Chondrocyte (in vitro differentiated cells): ENCODE measurements at regions not wholly inside any gene's neighbourhood (a gene's known extent, or its start where the extent isn't known, plus 50 kb on each side); places are given as distances from the start of the nearest gene placed in this dataset.

Experiments used
- DNase-seq: peaks from one replicate; pipeline ENCODE4 v3.0.0; 2021; ENCODE audit warnings: mixed read lengths, low spot score
- H3K27ac Mint-ChIP-seq: one replicate; pipeline ENCODE4 v1.8.0; 2021; ENCODE audit warnings: mild to moderate bottlenecking, moderate library complexity, mixed read lengths; ENCODE audit not compliant: unreplicated experiment
- H3K27me3 Mint-ChIP-seq: 2 replicates; pipeline ENCODE4 v1.8.0; 2021; ENCODE audit warnings: low read depth, mixed read lengths
- H3K36me3 Mint-ChIP-seq: 2 replicates; pipeline ENCODE4 v1.8.0; 2021; ENCODE audit warnings: low read depth, mixed read lengths
- H3K4me1 Mint-ChIP-seq: 2 replicates; pipeline ENCODE4 v1.8.0; 2021; ENCODE audit warnings: low read depth, mild to moderate bottlenecking, mixed read lengths
- H3K4me3 Mint-ChIP-seq: one replicate; pipeline ENCODE4 v1.8.0; 2021; ENCODE audit warnings: mild to moderate bottlenecking, moderate library complexity, mixed read lengths; ENCODE audit not compliant: unreplicated experiment
- H3K9me3 Mint-ChIP-seq: 2 replicates; pipeline ENCODE4 v1.8.0; 2021; ENCODE audit warnings: low read depth, mixed read lengths
- CTCF ChIP-seq: fragments of 200-600 bp; sonication (generic); IDR thresholded peaks from 2 replicates; pipeline ENCODE4 v1.5.0; 2021; ENCODE audit warnings: antibody characterized with exemption, mild to moderate bottlenecking, moderate library complexity

GRCh38 chr16:62764572-62764971, 728.3 kb upstream of the CDH8 start:
- no peaks in the 10 kb centered on the region for H3K9me3 Mint-ChIP-seq
- no peak for DNase-seq
- no peak for TF ChIP-seq CTCF
- H3K36me3 Mint-ChIP-seq = no peaks in the 10 kb centered on the region
- H3K27me3 Mint-ChIP-seq = peaks cover 2% of the 10 kb centered on the region
- H3K4me3 Mint-ChIP-seq = no peak overlapping the region
- H3K4me1 Mint-ChIP-seq = no peaks in the 10 kb centered on the region
- H3K27ac Mint-ChIP-seq = no peak overlapping the region

- no peaks in the 10 kb centered on the region for H3K4me1 Mint-ChIP-seq
- no peak overlapping the region for H3K27ac Mint-ChIP-seq
- peaks cover 3% of the 10 kb centered on the region for H3K9me3 Mint-ChIP-seq
- TF ChIP-seq CTCF = no peak
- H3K4me3 Mint-ChIP-seq = no peak overlapping the region
- no peaks in the 10 kb centered on the region for H3K36me3 Mint-ChIP-seq
- DNase-seq = no peak
- no peaks in the 10 kb centered on the region for H3K27me3 Mint-ChIP-seq
Measured at GRCh38 chr16:62760398-62760797, 724.2 kb upstream of the CDH8 start.

GRCh38 chr16:62755938-62756337, 719.7 kb upstream of the CDH8 start:
- no peak overlapping the region for H3K27ac Mint-ChIP-seq
- H3K27me3 Mint-ChIP-seq = no peaks in the 10 kb centered on the region
- no peaks in the 10 kb centered on the region for H3K4me1 Mint-ChIP-seq
- peaks cover 6% of the 10 kb centered on the region for H3K9me3 Mint-ChIP-seq
- no peaks in the 10 kb centered on the region for H3K36me3 Mint-ChIP-seq
- DNase-seq = no peak
- H3K4me3 Mint-ChIP-seq = no peak overlapping the region
- TF ChIP-seq CTCF = no peak

GRCh38 chr16:62752854-62753253, 716.6 kb upstream of the CDH8 start:
- peak; percentile 55 for DNase-seq
- no peaks in the 10 kb centered on the region for H3K27me3 Mint-ChIP-seq
- H3K27ac Mint-ChIP-seq = no peak overlapping the region
- peaks cover 6% of the 10 kb centered on the region for H3K9me3 Mint-ChIP-seq
- no peak overlapping the region for H3K4me3 Mint-ChIP-seq
- H3K4me1 Mint-ChIP-seq = no peaks in the 10 kb centered on the region
- no peak for TF ChIP-seq CTCF
- H3K36me3 Mint-ChIP-seq = no peaks in the 10 kb centered on the region

- H3K36me3 Mint-ChIP-seq = no peaks in the 10 kb centered on the region
- H3K4me1 Mint-ChIP-seq = no peaks in the 10 kb centered on the region
- no peak for TF ChIP-seq CTCF
- H3K27ac Mint-ChIP-seq = no peak overlapping the region
- H3K4me3 Mint-ChIP-seq = no peak overlapping the region
- H3K9me3 Mint-ChIP-seq = peaks cover 6% of the 10 kb centered on the region
- DNase-seq = no peak
- H3K27me3 Mint-ChIP-seq = no peaks in the 10 kb centered on the region
Measured at GRCh38 chr16:62751218-62751617, 715.0 kb upstream of the CDH8 start.
